ENCODE measurements at regions not wholly inside any gene's neighbourhood (a gene's known extent, or its start where the extent isn't known, plus 50 kb on each side); places are given as distances from the start of the nearest gene placed in this dataset.

DNA sequence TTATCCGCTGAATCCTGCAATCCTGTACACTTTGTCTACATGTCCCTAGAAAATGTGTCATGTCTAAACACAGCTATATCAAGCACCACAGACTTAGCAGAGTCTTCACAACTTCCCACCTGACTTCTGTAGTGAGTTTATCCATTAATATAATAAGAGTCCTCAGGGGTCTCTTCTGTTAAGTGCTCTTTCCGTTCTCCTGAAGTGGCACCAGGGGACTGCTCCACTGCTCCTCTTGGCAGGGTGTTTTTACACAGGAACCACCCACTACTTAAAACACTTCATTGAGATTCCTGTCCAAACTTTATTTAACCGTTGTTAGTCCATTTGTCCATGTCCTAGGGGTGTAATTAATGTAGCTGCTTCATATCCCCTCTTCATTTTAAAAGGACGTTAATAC, 1000.4 kb downstream of the STPG2 start:
- Mint-ChIP-seq H3K4me3 (ENCODE audit: low read depth, unreplicated experiment) (no peak overlapping the region), H3K9me3 (ENCODE audit: low read depth, unreplicated experiment) (peaks cover 13% of the 10 kb centered on the region), H3K4me1 (ENCODE audit: low read depth, unreplicated experiment) (no peaks in the 10 kb centered on the region), H3K27ac (ENCODE audit: unreplicated experiment) (no peak overlapping the region), H3K27me3 (ENCODE audit: unreplicated experiment) (no peaks in the 10 kb centered on the region), H3K36me3 (ENCODE audit: insufficient read depth, unreplicated experiment) (no peaks in the 10 kb centered on the region)
- no peak for DNase-seq
- TF ChIP-seq, protein P1, sequence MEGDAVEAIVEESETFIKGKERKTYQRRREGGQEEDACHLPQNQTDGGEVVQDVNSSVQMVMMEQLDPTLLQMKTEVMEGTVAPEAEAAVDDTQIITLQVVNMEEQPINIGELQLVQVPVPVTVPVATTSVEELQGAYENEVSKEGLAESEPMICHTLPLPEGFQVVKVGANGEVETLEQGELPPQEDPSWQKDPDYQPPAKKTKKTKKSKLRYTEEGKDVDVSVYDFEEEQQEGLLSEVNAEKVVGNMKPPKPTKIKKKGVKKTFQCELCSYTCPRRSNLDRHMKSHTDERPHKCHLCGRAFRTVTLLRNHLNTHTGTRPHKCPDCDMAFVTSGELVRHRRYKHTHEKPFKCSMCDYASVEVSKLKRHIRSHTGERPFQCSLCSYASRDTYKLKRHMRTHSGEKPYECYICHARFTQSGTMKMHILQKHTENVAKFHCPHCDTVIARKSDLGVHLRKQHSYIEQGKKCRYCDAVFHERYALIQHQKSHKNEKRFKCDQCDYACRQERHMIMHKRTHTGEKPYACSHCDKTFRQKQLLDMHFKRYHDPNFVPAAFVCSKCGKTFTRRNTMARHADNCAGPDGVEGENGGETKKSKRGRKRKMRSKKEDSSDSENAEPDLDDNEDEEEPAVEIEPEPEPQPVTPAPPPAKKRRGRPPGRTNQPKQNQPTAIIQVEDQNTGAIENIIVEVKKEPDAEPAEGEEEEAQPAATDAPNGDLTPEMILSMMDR (IDR thresholded peaks at IDR 0.05; ENCODE audit: unreplicated experiment), result no peak
- no TSS peak for BruUV-seq (replicated peaks)
- CTCF ChIA-PET, result interaction anchor here (0.5 kb wide), 1 partner anchor 1787 kb away, joined by 5 read pairs; no protein-coding TSS in a partner anchor
- intact Hi-C loops (cut with micrococcal nuclease; ENCODE audit: unreplicated experiment), result no loop called here

DNA sequence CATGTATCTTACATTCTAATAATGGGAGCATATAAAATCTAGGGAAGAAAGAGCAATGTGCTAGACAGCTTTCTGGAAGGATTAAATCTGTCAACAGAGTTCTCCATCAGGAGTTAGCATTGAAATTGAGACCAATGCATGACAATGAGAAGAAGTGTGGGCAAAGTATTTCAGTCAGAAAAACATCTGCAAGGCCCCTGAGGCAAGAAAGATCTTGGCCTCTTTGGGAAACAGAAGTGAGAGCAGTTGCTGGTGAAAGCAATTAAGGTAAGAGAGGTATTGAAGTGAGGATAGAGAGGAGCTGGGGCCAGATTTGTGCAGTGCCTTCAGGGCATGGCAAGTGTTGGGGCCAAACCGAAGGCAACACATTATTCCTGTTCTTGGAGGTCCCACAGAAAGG, 999.1 kb downstream of the STPG2 start:
- peaks cover 3% of the 10 kb centered on the region for H3K9me3 Mint-ChIP-seq (ENCODE audit: low read depth, unreplicated experiment)
- no peaks in the 10 kb centered on the region for H3K36me3 Mint-ChIP-seq (ENCODE audit: insufficient read depth, unreplicated experiment)
- H3K27me3 Mint-ChIP-seq (ENCODE audit: unreplicated experiment), result no peaks in the 10 kb centered on the region
- DNase-seq, result no peak
- BruUV-seq (replicated peaks), result no TSS peak
- no peaks in the 10 kb centered on the region for H3K4me1 Mint-ChIP-seq (ENCODE audit: low read depth, unreplicated experiment)
- TF ChIP-seq, protein P1 (IDR thresholded peaks at IDR 0.05; ENCODE audit: unreplicated experiment), result no peak
- H3K27ac Mint-ChIP-seq (ENCODE audit: unreplicated experiment), result no peak overlapping the region
- H3K4me3 Mint-ChIP-seq (ENCODE audit: low read depth, unreplicated experiment), result no peak overlapping the region
- CTCF ChIA-PET, result no interaction called here
- intact Hi-C loops (cut with micrococcal nuclease; ENCODE audit: unreplicated experiment), result no loop called here

DNA sequence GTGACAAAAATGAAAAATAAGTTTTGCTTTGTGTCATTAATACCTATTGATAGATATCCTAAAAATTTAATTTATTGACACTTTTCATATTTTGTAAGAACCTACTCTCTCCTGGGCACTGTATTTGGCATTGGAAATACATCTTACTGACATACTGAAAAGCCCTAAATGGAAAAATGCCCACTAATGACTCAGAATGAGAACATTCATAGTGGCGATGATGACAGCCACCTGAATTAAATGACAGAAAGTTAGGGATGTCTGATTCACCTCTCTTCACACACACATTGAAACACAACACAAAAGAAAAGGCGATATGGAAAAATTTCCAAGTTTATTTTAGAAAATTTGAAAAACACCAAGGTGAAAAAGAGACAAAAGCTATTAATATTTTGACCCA, 992.3 kb downstream of the STPG2 start:
- intact Hi-C loops (cut with micrococcal nuclease; ENCODE audit: unreplicated experiment), result loop anchor here (5.0 kb wide), 1 partner anchor 1994 kb away; no protein-coding TSS in a partner anchor

DNA sequence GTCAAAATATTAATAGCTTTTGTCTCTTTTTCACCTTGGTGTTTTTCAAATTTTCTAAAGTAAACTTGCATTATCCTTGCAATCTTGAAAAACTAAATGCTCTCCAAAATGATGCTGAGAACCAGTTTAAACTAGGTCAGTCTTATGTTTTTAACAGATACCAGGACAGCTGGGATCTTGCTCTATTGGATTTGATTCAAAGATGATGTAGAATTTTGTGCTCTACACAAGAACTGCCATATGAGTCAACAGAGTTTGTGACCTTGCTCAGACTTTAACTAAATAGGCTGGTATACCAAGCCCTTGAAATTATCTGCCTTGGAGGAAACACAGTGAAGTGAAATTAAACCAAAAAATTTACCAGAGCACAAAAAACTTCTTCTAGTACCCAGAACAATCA, 991.1 kb downstream of the STPG2 start:
- intact Hi-C loops (cut with micrococcal nuclease; ENCODE audit: unreplicated experiment), result loop anchor here (5.0 kb wide), 1 partner anchor 1995 kb away; no protein-coding TSS in a partner anchor
- H3K4me1 Mint-ChIP-seq (ENCODE audit: low read depth, unreplicated experiment), result no peaks in the 10 kb centered on the region
- CTCF ChIA-PET, result interaction anchor here (0.6 to 0.7 kb wide), 2 partner anchors 132 to 715 kb away, joined by 3 to 4 read pairs; no protein-coding TSS in a partner anchor

More for the DNA sequence above, 992.3 kb downstream of the STPG2 start:
- CTCF ChIA-PET, result no interaction called here
- no peaks in the 10 kb centered on the region for H3K9me3 Mint-ChIP-seq (ENCODE audit: low read depth, unreplicated experiment)
- H3K4me1 Mint-ChIP-seq (ENCODE audit: low read depth, unreplicated experiment), result no peaks in the 10 kb centered on the region
- H3K27ac Mint-ChIP-seq (ENCODE audit: unreplicated experiment), result no peak overlapping the region
- H3K4me3 Mint-ChIP-seq (ENCODE audit: low read depth, unreplicated experiment), result no peak overlapping the region
- DNase-seq, result no peak
- H3K27me3 Mint-ChIP-seq (ENCODE audit: unreplicated experiment), result no peaks in the 10 kb centered on the region
- no TSS peak for BruUV-seq (replicated peaks)
- no peaks in the 10 kb centered on the region for H3K36me3 Mint-ChIP-seq (ENCODE audit: insufficient read depth, unreplicated experiment)
- TF ChIP-seq, protein P1 (IDR thresholded peaks at IDR 0.05; ENCODE audit: unreplicated experiment), result no peak

More for the DNA sequence above, 991.1 kb downstream of the STPG2 start:
- H3K27ac Mint-ChIP-seq (ENCODE audit: unreplicated experiment), result no peak overlapping the region
- no peak overlapping the region for H3K4me3 Mint-ChIP-seq (ENCODE audit: low read depth, unreplicated experiment)
- H3K9me3 Mint-ChIP-seq (ENCODE audit: low read depth, unreplicated experiment), result no peaks in the 10 kb centered on the region
- no peaks in the 10 kb centered on the region for H3K27me3 Mint-ChIP-seq (ENCODE audit: unreplicated experiment)
- H3K36me3 Mint-ChIP-seq (ENCODE audit: insufficient read depth, unreplicated experiment), result no peaks in the 10 kb centered on the region
- TF ChIP-seq, protein P1 (IDR thresholded peaks at IDR 0.05; ENCODE audit: unreplicated experiment), result no peak
- no peak for DNase-seq
- no TSS peak for BruUV-seq (replicated peaks)
